ENCODE measurements at regions not wholly inside any gene's neighbourhood (a gene's known extent, or its start where the extent isn't known, plus 50 kb on each side); places are given as distances from the start of the nearest gene placed in this dataset.

DNA sequence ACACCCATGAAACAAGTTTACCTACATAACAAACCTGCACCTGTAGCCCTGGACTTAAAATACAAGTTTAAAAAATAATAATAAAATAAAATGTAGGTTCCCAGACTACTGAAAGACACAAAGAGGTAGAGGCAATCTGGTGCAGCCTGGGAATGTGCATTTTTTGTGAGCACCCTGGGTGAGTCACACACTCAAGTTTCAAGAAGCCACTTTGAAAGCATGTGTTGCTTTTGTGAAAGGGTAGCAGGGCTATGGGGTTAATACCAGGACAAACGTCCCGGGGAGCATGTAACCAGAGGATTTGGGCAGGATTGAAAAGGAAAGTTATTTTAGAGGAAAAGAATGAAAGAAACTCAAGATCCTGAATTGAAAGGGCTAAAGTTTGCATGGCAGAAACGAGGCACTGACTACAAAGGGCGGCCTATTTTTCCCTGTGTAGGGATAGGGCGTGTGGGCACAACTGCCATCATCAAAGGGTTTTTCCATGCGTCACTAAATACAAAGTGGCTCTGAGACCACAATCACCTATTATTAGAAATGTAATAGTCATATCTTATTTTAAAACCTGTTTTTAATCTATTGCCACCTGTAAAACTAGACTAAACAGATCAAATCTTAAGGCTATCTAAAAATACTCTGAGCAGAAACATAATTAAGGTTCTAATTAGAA is 314.9 kb downstream of the COG6 start:
- H3K9ac ChIP-seq (ENCODE audit: low read length), result no peak overlapping the region
- H3K9me3 ChIP-seq (ENCODE audit: control insufficient read depth, insufficient read depth, low read depth, low read length), result no peaks in the 10 kb centered on the region
- no peak overlapping the region for H3K4me3 ChIP-seq (ENCODE audit: low read depth, low read length)
- H3K4me1 ChIP-seq (ENCODE audit: control insufficient read depth, insufficient read depth, low read length), result no peaks in the 10 kb centered on the region
- H3K36me3 ChIP-seq (ENCODE audit: control insufficient read depth, insufficient read depth, low read length), result no peaks in the 10 kb centered on the region
- H3K27me3 ChIP-seq (ENCODE audit: control insufficient read depth, insufficient read depth, low read length), result no peaks in the 10 kb centered on the region
- H3K27ac ChIP-seq (ENCODE audit: low read depth, low read length), result no peak overlapping the region

- H3K27ac ChIP-seq (ENCODE audit: low read depth, low read length), result no peak overlapping the region
- H3K36me3 ChIP-seq (ENCODE audit: control insufficient read depth, insufficient read depth, low read length), result no peaks in the 10 kb centered on the region
- H3K9me3 ChIP-seq (ENCODE audit: control insufficient read depth, insufficient read depth, low read depth, low read length), result no peaks in the 10 kb centered on the region
- H3K9ac ChIP-seq (ENCODE audit: low read length), result no peak overlapping the region
- no peak overlapping the region for H3K4me3 ChIP-seq (ENCODE audit: low read depth, low read length)
- H3K27me3 ChIP-seq (ENCODE audit: control insufficient read depth, insufficient read depth, low read length), result no peaks in the 10 kb centered on the region
- H3K4me1 ChIP-seq (ENCODE audit: control insufficient read depth, insufficient read depth, low read length), result no peaks in the 10 kb centered on the region
These were observed 316.1 kb downstream of the COG6 start for GRCh38 chr13:39971526-39971925.

- no peaks in the 10 kb centered on the region for H3K36me3 ChIP-seq (ENCODE audit: control insufficient read depth, insufficient read depth, low read length)
- H3K27me3 ChIP-seq (ENCODE audit: control insufficient read depth, insufficient read depth, low read length), result no peaks in the 10 kb centered on the region
- no peak overlapping the region for H3K4me3 ChIP-seq (ENCODE audit: low read depth, low read length)
- no peaks in the 10 kb centered on the region for H3K9me3 ChIP-seq (ENCODE audit: control insufficient read depth, insufficient read depth, low read depth, low read length)
- H3K4me1 ChIP-seq (ENCODE audit: control insufficient read depth, insufficient read depth, low read length), result no peaks in the 10 kb centered on the region
- H3K9ac ChIP-seq (ENCODE audit: low read length), result no peak overlapping the region
- H3K27ac ChIP-seq (ENCODE audit: low read depth, low read length), result no peak overlapping the region
These were observed 321.0 kb downstream of the COG6 start for GRCh38 chr13:39976481-39976880.

DNA sequence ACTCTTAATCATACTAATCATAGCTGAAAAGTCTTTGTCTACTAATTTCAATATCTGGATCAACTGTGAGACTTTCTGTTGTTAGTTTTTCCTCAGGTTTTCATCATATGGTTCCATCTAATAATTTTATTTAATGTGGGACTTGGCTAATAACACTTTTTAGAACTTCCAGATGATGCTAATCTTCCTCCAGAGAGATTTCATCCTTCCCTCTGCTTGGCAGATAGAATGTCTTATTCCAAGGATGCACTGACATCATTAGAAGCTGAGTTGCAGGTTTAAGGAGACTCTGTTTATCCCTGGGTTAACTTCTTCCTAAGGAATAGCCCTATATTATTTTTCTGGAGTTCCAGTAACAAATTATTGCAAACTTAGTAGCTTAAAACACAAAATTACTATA is 325.6 kb downstream of the COG6 start:
- H3K36me3 ChIP-seq (ENCODE audit: control insufficient read depth, insufficient read depth, low read length), result no peaks in the 10 kb centered on the region
- no peaks in the 10 kb centered on the region for H3K4me1 ChIP-seq (ENCODE audit: control insufficient read depth, insufficient read depth, low read length)
- no peak overlapping the region for H3K9ac ChIP-seq (ENCODE audit: low read length)
- H3K9me3 ChIP-seq (ENCODE audit: control insufficient read depth, insufficient read depth, low read depth, low read length), result no peaks in the 10 kb centered on the region
- no peak overlapping the region for H3K4me3 ChIP-seq (ENCODE audit: low read depth, low read length)
- no peak overlapping the region for H3K27ac ChIP-seq (ENCODE audit: low read depth, low read length)
- no peaks in the 10 kb centered on the region for H3K27me3 ChIP-seq (ENCODE audit: control insufficient read depth, insufficient read depth, low read length)

DNA sequence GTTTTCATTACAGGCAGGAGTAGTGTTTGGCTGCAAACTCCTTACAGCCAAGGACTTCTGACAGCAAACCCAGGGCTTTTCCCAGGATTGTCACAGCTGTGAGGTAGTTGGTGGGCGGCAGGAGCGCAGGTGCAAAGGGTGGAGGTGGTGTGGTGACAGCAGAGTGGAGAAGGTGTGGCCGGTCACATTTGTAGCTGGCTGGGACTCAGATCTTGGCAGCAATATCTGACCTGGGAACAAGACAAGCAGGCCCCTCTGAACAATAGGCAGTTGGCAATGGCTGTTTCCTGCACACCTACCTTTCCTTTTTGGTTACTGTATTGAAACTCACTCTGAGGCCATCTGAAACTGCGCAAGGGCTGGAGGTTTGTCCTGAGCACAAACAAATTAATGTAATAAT is 327.3 kb downstream of the COG6 start:
- Histone ChIP-seq H3K27me3 (ENCODE audit: control insufficient read depth, insufficient read depth, low read length) (no peaks in the 10 kb centered on the region), H3K36me3 (ENCODE audit: control insufficient read depth, insufficient read depth, low read length) (no peaks in the 10 kb centered on the region), H3K27ac (ENCODE audit: low read depth, low read length) (no peak overlapping the region), H3K9me3 (ENCODE audit: control insufficient read depth, insufficient read depth, low read depth, low read length) (no peaks in the 10 kb centered on the region), H3K9ac (ENCODE audit: low read length) (no peak overlapping the region), H3K4me1 (ENCODE audit: control insufficient read depth, insufficient read depth, low read length) (no peaks in the 10 kb centered on the region), H3K4me3 (ENCODE audit: low read depth, low read length) (no peak overlapping the region)

DNA sequence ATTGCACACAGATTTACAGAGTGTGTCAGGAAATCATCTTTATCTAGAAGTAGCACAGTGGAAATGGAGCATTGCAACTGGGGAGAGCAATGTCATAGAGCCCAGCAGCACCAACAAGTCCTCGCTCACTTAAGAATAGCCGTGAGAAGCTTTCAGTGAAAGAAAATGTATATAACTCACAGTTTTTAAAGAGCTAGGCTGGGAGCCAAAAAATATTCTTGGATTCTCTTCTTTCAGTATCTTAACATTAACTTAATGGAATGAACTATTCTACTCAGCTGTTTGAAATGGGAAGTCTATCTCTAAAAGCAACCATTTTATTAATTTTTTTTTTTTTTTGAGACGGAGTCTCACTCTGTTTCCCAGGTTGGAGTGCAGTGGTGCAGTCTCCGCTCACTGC is 329.6 kb downstream of the COG6 start:
- Histone ChIP-seq H3K27ac (ENCODE audit: low read depth, low read length) (no peak overlapping the region), H3K9ac (ENCODE audit: low read length) (no peak overlapping the region), H3K9me3 (ENCODE audit: control insufficient read depth, insufficient read depth, low read depth, low read length) (no peaks in the 10 kb centered on the region), H3K4me3 (ENCODE audit: low read depth, low read length) (no peak overlapping the region), H3K36me3 (ENCODE audit: control insufficient read depth, insufficient read depth, low read length) (no peaks in the 10 kb centered on the region), H3K4me1 (ENCODE audit: control insufficient read depth, insufficient read depth, low read length) (no peaks in the 10 kb centered on the region), H3K27me3 (ENCODE audit: control insufficient read depth, insufficient read depth, low read length) (no peaks in the 10 kb centered on the region)

DNA sequence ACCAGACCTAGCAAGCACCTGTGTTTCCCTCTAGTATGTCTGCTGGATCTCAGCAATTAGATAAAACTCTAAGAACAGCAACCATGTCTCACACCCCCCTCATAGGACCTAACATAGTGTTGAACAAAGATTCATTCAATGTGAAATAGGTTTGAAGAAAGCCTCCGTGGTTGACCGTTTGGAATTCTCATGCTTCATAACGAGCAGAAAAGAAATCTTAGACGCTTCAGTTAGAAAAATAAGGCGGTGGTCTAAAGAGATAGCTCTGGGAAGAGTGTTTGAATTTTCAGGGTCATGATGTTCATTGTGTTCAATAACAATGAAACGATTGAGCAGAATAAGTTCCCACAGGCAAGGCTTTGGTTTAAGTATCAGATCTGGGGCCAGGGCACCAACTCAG is 332.9 kb downstream of the COG6 start:
- H3K9ac ChIP-seq (ENCODE audit: low read length), result no peak overlapping the region
- H3K4me1 ChIP-seq (ENCODE audit: control insufficient read depth, insufficient read depth, low read length), result no peaks in the 10 kb centered on the region
- no peak overlapping the region for H3K27ac ChIP-seq (ENCODE audit: low read depth, low read length)
- H3K4me3 ChIP-seq (ENCODE audit: low read depth, low read length), result no peak overlapping the region
- H3K36me3 ChIP-seq (ENCODE audit: control insufficient read depth, insufficient read depth, low read length), result no peaks in the 10 kb centered on the region
- no peaks in the 10 kb centered on the region for H3K27me3 ChIP-seq (ENCODE audit: control insufficient read depth, insufficient read depth, low read length)
- H3K9me3 ChIP-seq (ENCODE audit: control insufficient read depth, insufficient read depth, low read depth, low read length), result no peaks in the 10 kb centered on the region

DNA sequence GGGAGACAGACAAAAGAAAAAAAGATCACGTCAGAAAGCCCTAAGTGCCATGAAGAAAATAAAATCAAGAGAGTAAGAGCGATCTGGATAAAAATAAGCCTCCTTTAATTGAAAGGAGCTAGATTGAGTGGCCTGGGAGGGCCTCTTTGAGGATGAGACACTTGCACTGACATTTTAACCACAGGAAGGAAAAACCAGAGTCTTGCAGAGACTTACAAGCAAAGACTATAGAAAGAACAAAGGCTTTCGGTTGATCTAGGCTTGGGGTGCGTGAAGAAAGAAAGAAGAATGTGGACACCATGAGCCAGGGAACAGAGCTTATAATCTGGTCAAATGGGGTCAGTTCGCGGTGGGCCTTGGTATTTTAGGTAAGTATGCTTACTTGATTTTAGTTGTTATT is 342.7 kb downstream of the COG6 start:
- Histone ChIP-seq H3K36me3 (ENCODE audit: control insufficient read depth, insufficient read depth, low read length) (no peaks in the 10 kb centered on the region), H3K9ac (ENCODE audit: low read length) (no peak overlapping the region), H3K9me3 (ENCODE audit: control insufficient read depth, insufficient read depth, low read depth, low read length) (0 out of 2 replicates have a peak, but pooled peaks cover 4% of the 10 kb centered on the region), H3K27me3 (ENCODE audit: control insufficient read depth, insufficient read depth, low read length) (no peaks in the 10 kb centered on the region), H3K4me1 (ENCODE audit: control insufficient read depth, insufficient read depth, low read length) (no peaks in the 10 kb centered on the region), H3K27ac (ENCODE audit: low read depth, low read length) (no peak overlapping the region), H3K4me3 (ENCODE audit: low read depth, low read length) (no peak overlapping the region)

DNA sequence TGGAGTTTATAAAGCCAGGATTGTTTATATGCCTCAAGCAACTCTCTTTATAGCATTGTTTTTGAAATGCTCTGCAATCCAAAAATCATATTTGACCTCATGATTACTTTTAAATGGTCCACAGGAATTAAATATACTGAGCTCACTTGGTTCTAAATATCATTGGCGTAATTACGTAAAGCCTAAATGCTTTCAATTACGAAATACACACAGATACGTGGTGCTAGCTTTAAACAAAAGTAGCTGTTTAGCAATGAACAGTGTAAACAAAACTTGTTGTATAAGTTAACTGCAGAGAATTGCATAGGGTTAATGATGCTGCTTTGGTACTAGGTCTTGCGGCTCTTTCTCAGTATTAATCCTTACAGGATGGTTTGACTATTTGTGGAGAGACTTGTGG is 346.6 kb downstream of the COG6 start:
- no peaks in the 10 kb centered on the region for H3K36me3 ChIP-seq (ENCODE audit: control insufficient read depth, insufficient read depth, low read length)
- no peaks in the 10 kb centered on the region for H3K4me1 ChIP-seq (ENCODE audit: control insufficient read depth, insufficient read depth, low read length)
- H3K4me3 ChIP-seq (ENCODE audit: low read depth, low read length), result no peak overlapping the region
- 0 out of 2 replicates have a peak, but pooled peaks cover 4% of the 10 kb centered on the region for H3K9me3 ChIP-seq (ENCODE audit: control insufficient read depth, insufficient read depth, low read depth, low read length)
- no peak overlapping the region for H3K27ac ChIP-seq (ENCODE audit: low read depth, low read length)
- H3K27me3 ChIP-seq (ENCODE audit: control insufficient read depth, insufficient read depth, low read length), result no peaks in the 10 kb centered on the region
- no peak overlapping the region for H3K9ac ChIP-seq (ENCODE audit: low read length)

DNA sequence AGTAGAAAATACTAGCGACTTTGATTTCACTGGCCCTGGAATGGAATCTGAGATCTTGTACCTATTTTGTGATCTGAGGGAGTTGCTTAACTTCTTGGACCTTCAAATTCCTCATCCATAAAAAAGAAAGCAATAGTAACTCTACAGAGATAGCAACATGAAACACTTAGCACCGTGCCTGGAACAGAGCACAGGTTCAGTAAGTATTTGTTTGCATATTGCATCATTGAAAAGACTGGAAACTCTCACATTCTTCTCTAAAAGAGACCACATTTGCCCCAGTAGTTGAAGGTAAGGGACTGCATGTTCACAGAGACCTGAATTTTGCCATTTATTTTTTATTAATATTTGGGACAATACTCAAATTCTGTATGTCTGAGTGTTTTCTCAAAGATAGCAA is 358.1 kb downstream of the COG6 start:
- Histone ChIP-seq H3K4me3 (ENCODE audit: low read depth, low read length) (no peak overlapping the region), H3K36me3 (ENCODE audit: control insufficient read depth, insufficient read depth, low read length) (no peaks in the 10 kb centered on the region), H3K27me3 (ENCODE audit: control insufficient read depth, insufficient read depth, low read length) (no peaks in the 10 kb centered on the region), H3K27ac (ENCODE audit: low read depth, low read length) (no peak overlapping the region), H3K9me3 (ENCODE audit: control insufficient read depth, insufficient read depth, low read depth, low read length) (no peaks in the 10 kb centered on the region), H3K9ac (ENCODE audit: low read length) (no peak overlapping the region), H3K4me1 (ENCODE audit: control insufficient read depth, insufficient read depth, low read length) (no peaks in the 10 kb centered on the region)

DNA sequence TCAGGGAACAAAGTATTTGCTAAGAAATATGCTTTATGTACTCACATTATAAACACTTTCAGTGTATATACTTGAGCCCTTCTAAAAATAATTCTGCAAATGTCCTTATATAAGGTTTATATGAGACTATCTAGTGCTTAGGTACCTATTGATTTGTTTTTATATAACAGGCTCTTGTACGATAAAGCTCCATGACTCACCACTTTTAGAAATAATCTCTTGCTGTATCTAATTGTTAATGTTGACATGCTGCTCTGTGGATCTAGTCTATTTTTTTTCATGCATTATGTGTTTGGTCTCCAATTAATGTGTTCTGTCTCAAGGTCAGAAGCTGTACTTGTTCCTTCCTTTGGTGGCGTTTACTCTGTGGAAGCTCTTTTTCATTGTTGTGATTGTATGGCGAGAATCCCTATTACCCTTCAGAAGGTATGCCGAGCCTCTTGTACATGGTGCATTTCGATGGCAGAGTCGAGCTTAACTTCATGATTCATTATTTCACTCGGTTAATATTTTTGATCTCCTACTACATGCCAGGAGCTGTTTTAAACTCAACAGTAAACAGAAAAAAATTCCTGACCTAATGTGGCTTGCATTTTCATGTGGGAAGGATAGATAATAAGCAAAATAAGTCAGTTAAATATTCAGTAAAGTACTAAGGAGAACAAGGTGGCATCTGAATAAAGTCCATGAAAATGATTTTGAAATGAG is 361.6 kb downstream of the COG6 start:
- no peak overlapping the region for H3K4me3 ChIP-seq (ENCODE audit: low read depth, low read length)
- H3K9ac ChIP-seq (ENCODE audit: low read length), result no peak overlapping the region
- no peaks in the 10 kb centered on the region for H3K9me3 ChIP-seq (ENCODE audit: control insufficient read depth, insufficient read depth, low read depth, low read length)
- no peaks in the 10 kb centered on the region for H3K27me3 ChIP-seq (ENCODE audit: control insufficient read depth, insufficient read depth, low read length)
- no peak overlapping the region for H3K27ac ChIP-seq (ENCODE audit: low read depth, low read length)
- no peaks in the 10 kb centered on the region for H3K36me3 ChIP-seq (ENCODE audit: control insufficient read depth, insufficient read depth, low read length)
- no peaks in the 10 kb centered on the region for H3K4me1 ChIP-seq (ENCODE audit: control insufficient read depth, insufficient read depth, low read length)

Measured in HUES6 (cell line).